ENCODE measurements at regions not wholly inside any gene's neighbourhood (a gene's known extent, or its start where the extent isn't known, plus 50 kb on each side); places are given as distances from the start of the nearest gene placed in this dataset.

- Histone ChIP-seq H3K27ac (no peak overlapping the region), H4K20me1 (ENCODE audit: insufficient read depth) (no peaks in the 10 kb centered on the region), H3K9me3 (ENCODE audit: low read depth) (no peaks in the 10 kb centered on the region), H3K4me3 (no peak overlapping the region), H3K4me1 (ENCODE audit: insufficient read depth) (no peaks in the 10 kb centered on the region), H3K9ac (no peak overlapping the region), H3F3A (ENCODE audit: insufficient read depth) (no peaks in the 10 kb centered on the region), H3K9me2 (ENCODE audit: insufficient read depth) (no peaks in the 10 kb centered on the region), H2AFZ (no peak overlapping the region), H3K79me2 (ENCODE audit: insufficient read depth) (no peaks in the 10 kb centered on the region), H3K27me3 (replicated peaks; ENCODE audit: insufficient read depth) (no peaks in the 10 kb centered on the region), H3K36me3 (ENCODE audit: low read depth) (no peaks in the 10 kb centered on the region), H3K4me2 (ENCODE audit: unreplicated experiment) (no peak overlapping the region)
- in situ Hi-C loops (cut with MboI), result no loop called here
- TF ChIP-seq EZH2phosphoT487 (IDR thresholded peaks at IDR 0.05; ENCODE audit: insufficient read depth, low read depth), result no peak
- no peak for TF ChIP-seq EZH2 (IDR thresholded peaks at IDR 0.05; ENCODE audit: insufficient read depth, poor library complexity, severe bottlenecking)
- no peak for DNase-seq
- 70 to 71% methylated on average over 3 of the region's 3 CpGs for WGBS, 2 experiments (ENCODE audit: low coverage in 1 of 2, low lambda C conversion rate in 2 of 2, missing lambda C conversion rate in 2 of 2)
Observed at GRCh38 chr21:16945580-16945979, 567.3 kb upstream of the CXADR start.

- no peaks in the 10 kb centered on the region for H3K27me3 ChIP-seq (replicated peaks; ENCODE audit: insufficient read depth)
- H3K4me1 ChIP-seq (ENCODE audit: insufficient read depth), result no peaks in the 10 kb centered on the region
- no peaks in the 10 kb centered on the region for H3K79me2 ChIP-seq (ENCODE audit: insufficient read depth)
- H3K9me3 ChIP-seq (ENCODE audit: low read depth), result no peaks in the 10 kb centered on the region
- TF ChIP-seq EZH2 (IDR thresholded peaks at IDR 0.05; ENCODE audit: insufficient read depth, poor library complexity, severe bottlenecking) (no peak), EZH2phosphoT487 (IDR thresholded peaks at IDR 0.05; ENCODE audit: insufficient read depth, low read depth) (no peak)
- H3K9me2 ChIP-seq (ENCODE audit: insufficient read depth), result no peaks in the 10 kb centered on the region
- no peaks in the 10 kb centered on the region for H4K20me1 ChIP-seq (ENCODE audit: insufficient read depth)
- no peak overlapping the region for H3K9ac ChIP-seq
- H3F3A ChIP-seq (ENCODE audit: insufficient read depth), result no peaks in the 10 kb centered on the region
- no peak for DNase-seq
- H2AFZ ChIP-seq, result no peak overlapping the region
- no peak overlapping the region for H3K27ac ChIP-seq
- H3K4me2 ChIP-seq (ENCODE audit: unreplicated experiment), result no peak overlapping the region
- no peak overlapping the region for H3K4me3 ChIP-seq
- H3K36me3 ChIP-seq (ENCODE audit: low read depth), result no peaks in the 10 kb centered on the region
- in situ Hi-C loops (cut with MboI), result no loop called here
Observed at GRCh38 chr21:16956824-16957223, 556.0 kb upstream of the CXADR start.

GRCh38 chr21:16965424-16965823 is 547.4 kb upstream of the CXADR start:
- Histone ChIP-seq H4K20me1 (ENCODE audit: insufficient read depth) (no peaks in the 10 kb centered on the region), H3K36me3 (ENCODE audit: low read depth) (no peaks in the 10 kb centered on the region), H3K4me3 (no peak overlapping the region), H3K4me2 (ENCODE audit: unreplicated experiment) (no peak overlapping the region), H3K9me3 (ENCODE audit: low read depth) (no peaks in the 10 kb centered on the region), H3K9me2 (ENCODE audit: insufficient read depth) (no peaks in the 10 kb centered on the region), H3F3A (ENCODE audit: insufficient read depth) (no peaks in the 10 kb centered on the region), H3K27me3 (replicated peaks; ENCODE audit: insufficient read depth) (no peaks in the 10 kb centered on the region), H3K27ac (no peak overlapping the region), H2AFZ (no peak overlapping the region), H3K79me2 (ENCODE audit: insufficient read depth) (no peaks in the 10 kb centered on the region), H3K9ac (no peak overlapping the region), H3K4me1 (ENCODE audit: insufficient read depth) (no peaks in the 10 kb centered on the region)
- in situ Hi-C loops (cut with MboI), result no loop called here
- DNase-seq, result no peak
- TF ChIP-seq EZH2 (IDR thresholded peaks at IDR 0.05; ENCODE audit: insufficient read depth, poor library complexity, severe bottlenecking) (no peak), EZH2phosphoT487 (IDR thresholded peaks at IDR 0.05; ENCODE audit: insufficient read depth, low read depth) (no peak)

- no peaks in the 10 kb centered on the region for H3K9me3 ChIP-seq (ENCODE audit: low read depth)
- no peak overlapping the region for H3K27ac ChIP-seq
- no peaks in the 10 kb centered on the region for H3K79me2 ChIP-seq (ENCODE audit: insufficient read depth)
- no peaks in the 10 kb centered on the region for H4K20me1 ChIP-seq (ENCODE audit: insufficient read depth)
- no peaks in the 10 kb centered on the region for H3F3A ChIP-seq (ENCODE audit: insufficient read depth)
- no peak for DNase-seq
- H3K9ac ChIP-seq, result no peak overlapping the region
- in situ Hi-C loops (cut with MboI), result no loop called here
- no peaks in the 10 kb centered on the region for H3K4me1 ChIP-seq (ENCODE audit: insufficient read depth)
- 10 to 35% methylated on average over 1 of the region's 1 CpG for WGBS, 2 experiments (ENCODE audit: low coverage in 1 of 2, low lambda C conversion rate in 2 of 2, missing lambda C conversion rate in 2 of 2)
- no peak overlapping the region for H2AFZ ChIP-seq
- H3K36me3 ChIP-seq (ENCODE audit: low read depth), result no peaks in the 10 kb centered on the region
- no peak overlapping the region for H3K4me3 ChIP-seq
- no peak overlapping the region for H3K4me2 ChIP-seq (ENCODE audit: unreplicated experiment)
- TF ChIP-seq EZH2 (IDR thresholded peaks at IDR 0.05; ENCODE audit: insufficient read depth, poor library complexity, severe bottlenecking) (no peak), EZH2phosphoT487 (IDR thresholded peaks at IDR 0.05; ENCODE audit: insufficient read depth, low read depth) (no peak)
- H3K9me2 ChIP-seq (ENCODE audit: insufficient read depth), result no peaks in the 10 kb centered on the region
- H3K27me3 ChIP-seq (replicated peaks; ENCODE audit: insufficient read depth), result no peaks in the 10 kb centered on the region
Observed at GRCh38 chr21:16968436-16968835, 544.4 kb upstream of the CXADR start.

- no peaks in the 10 kb centered on the region for H3K79me2 ChIP-seq (ENCODE audit: insufficient read depth)
- TF ChIP-seq EZH2 (IDR thresholded peaks at IDR 0.05; ENCODE audit: insufficient read depth, poor library complexity, severe bottlenecking) (no peak), EZH2phosphoT487 (IDR thresholded peaks at IDR 0.05; ENCODE audit: insufficient read depth, low read depth) (no peak)
Observed at GRCh38 chr21:16969636-16970035, 543.2 kb upstream of the CXADR start.

More at GRCh38 chr21:16969636-16970035, 543.2 kb upstream of the CXADR start:
- H3K9ac ChIP-seq, result no peak overlapping the region
- DNase-seq, result no peak
- no peaks in the 10 kb centered on the region for H3K4me1 ChIP-seq (ENCODE audit: insufficient read depth)
- H3K36me3 ChIP-seq (ENCODE audit: low read depth), result no peaks in the 10 kb centered on the region
- no peaks in the 10 kb centered on the region for H3F3A ChIP-seq (ENCODE audit: insufficient read depth)
- in situ Hi-C loops (cut with MboI), result no loop called here
- no peak overlapping the region for H3K4me3 ChIP-seq
- H2AFZ ChIP-seq, result no peak overlapping the region
- no peaks in the 10 kb centered on the region for H3K9me3 ChIP-seq (ENCODE audit: low read depth)
- no peak overlapping the region for H3K4me2 ChIP-seq (ENCODE audit: unreplicated experiment)
- H3K9me2 ChIP-seq (ENCODE audit: insufficient read depth), result no peaks in the 10 kb centered on the region
- 64 to 65% methylated on average over 2 of the region's 2 CpGs for WGBS, 2 experiments (ENCODE audit: low coverage in 1 of 2, low lambda C conversion rate in 2 of 2, missing lambda C conversion rate in 2 of 2)
- H3K27ac ChIP-seq, result no peak overlapping the region
- H3K27me3 ChIP-seq (replicated peaks; ENCODE audit: insufficient read depth), result no peaks in the 10 kb centered on the region
- H4K20me1 ChIP-seq (ENCODE audit: insufficient read depth), result no peaks in the 10 kb centered on the region

Measured in GM23248 (cell line).